ENCODE measurements at regions not wholly inside any gene's neighbourhood (a gene's known extent, or its start where the extent isn't known, plus 50 kb on each side); places are given as distances from the start of the nearest gene placed in this dataset.

- H3K4me3 Mint-ChIP-seq, result no peak overlapping the region
- no peaks in the 10 kb centered on the region for H3K4me1 Mint-ChIP-seq
- TF ChIP-seq CTCF (IDR thresholded peaks at IDR 0.05), result no peak
- Histone ChIP-seq H3K79me2 (ENCODE audit: insufficient read depth, low read length) (no peaks in the 10 kb centered on the region), H3K4me1 (ENCODE audit: control insufficient read depth in 1 of 2, insufficient read depth in 2 of 2, low read length in 2 of 2) (no peaks in the 10 kb centered on the region), H3K9ac (ENCODE audit: insufficient read depth, low read length, poor library complexity, severe bottlenecking) (no peak overlapping the region), H3K27ac (ENCODE audit: low read depth in 1 of 2, low read length in 2 of 2) (no peak overlapping the region), H4K20me1 (ENCODE audit: insufficient read depth, low read length) (no peaks in the 10 kb centered on the region), H2AFZ (ENCODE audit: insufficient read depth, low read depth, low read length, poor library complexity, severe bottlenecking) (no peak overlapping the region), H3K36me3 (replicated peaks in 1 of 2; ENCODE audit: control insufficient read depth in 1 of 2, insufficient read depth in 2 of 2, low read length in 2 of 2) (no peaks in the 10 kb centered on the region), H3K9me3 (replicated peaks in 1 of 2; ENCODE audit: control insufficient read depth in 1 of 2, insufficient read depth in 1 of 2, low read length in 2 of 2) (no peaks in the 10 kb centered on the region), H3K27me3 (ENCODE audit: control insufficient read depth in 2 of 2, insufficient read depth in 2 of 2, low read length in 2 of 2) (no peaks in the 10 kb centered on the region), H3K4me2 (replicated peaks; ENCODE audit: extremely low read depth, low read length, poor library complexity, severe bottlenecking) (no peak overlapping the region), H3K4me3 (replicated peaks in 1 of 3; ENCODE audit: low read depth in 2 of 3, low read length in 3 of 3) (no peak overlapping the region)
- H3K36me3 Mint-ChIP-seq, result no peaks in the 10 kb centered on the region
- no peak overlapping the region for H3K27ac Mint-ChIP-seq
- intact Hi-C loops (cut with micrococcal nuclease), result no loop called here
- DNase-seq, result no peak
- peaks cover 2 to 7% (median 3%) of the 10 kb centered on the region in 3 donors for H3K27me3 Mint-ChIP-seq (ENCODE audit: low read depth in 3 of 3)
- H3K9me3 Mint-ChIP-seq, result peaks cover 0 to 6% (median 2%) of the 10 kb centered on the region in 7 donors
- WGBS (ENCODE audit: insufficient coverage), result 0% methylated on average over 1 of the region's 2 CpGs
Measured at GRCh38 chr4:55020131-55020530, 105.3 kb downstream of the KDR start.

GRCh38 chr4:55018978-55019377 is 106.4 kb downstream of the KDR start:
- Mint-ChIP-seq H3K9me3 (peaks cover 0 to 6% (median 2%) of the 10 kb centered on the region in 7 donors), H3K4me1 (no peaks in the 10 kb centered on the region), H3K27ac (no peak overlapping the region), H3K27me3 (ENCODE audit: low read depth in 3 of 3) (peaks cover under 1 to 7% (median 3%) of the 10 kb centered on the region in 3 donors), H3K36me3 (no peaks in the 10 kb centered on the region), H3K4me3 (no peak overlapping the region)
- WGBS (ENCODE audit: insufficient coverage), result 33% methylated on average over 1 of the region's 2 CpGs
- Histone ChIP-seq H3K9me3 (replicated peaks in 1 of 2; ENCODE audit: control insufficient read depth in 1 of 2, insufficient read depth in 1 of 2, low read length in 2 of 2) (no peaks in the 10 kb centered on the region), H3K4me1 (ENCODE audit: control insufficient read depth in 1 of 2, insufficient read depth in 2 of 2, low read length in 2 of 2) (no peaks in the 10 kb centered on the region), H2AFZ (ENCODE audit: insufficient read depth, low read depth, low read length, poor library complexity, severe bottlenecking) (no peak overlapping the region), H3K36me3 (replicated peaks in 1 of 2; ENCODE audit: control insufficient read depth in 1 of 2, insufficient read depth in 2 of 2, low read length in 2 of 2) (no peaks in the 10 kb centered on the region), H3K9ac (ENCODE audit: insufficient read depth, low read length, poor library complexity, severe bottlenecking) (no peak overlapping the region), H3K27me3 (ENCODE audit: control insufficient read depth in 2 of 2, insufficient read depth in 2 of 2, low read length in 2 of 2) (no peaks in the 10 kb centered on the region), H3K79me2 (ENCODE audit: insufficient read depth, low read length) (no peaks in the 10 kb centered on the region), H3K27ac (ENCODE audit: low read depth in 1 of 2, low read length in 2 of 2) (no peak overlapping the region), H3K4me3 (replicated peaks in 1 of 3; ENCODE audit: low read depth in 2 of 3, low read length in 3 of 3) (no peak overlapping the region), H3K4me2 (replicated peaks; ENCODE audit: extremely low read depth, low read length, poor library complexity, severe bottlenecking) (no peak overlapping the region), H4K20me1 (ENCODE audit: insufficient read depth, low read length) (no peaks in the 10 kb centered on the region)
- no peak for DNase-seq
- intact Hi-C loops (cut with micrococcal nuclease), result no loop called here
- no peak for TF ChIP-seq CTCF (IDR thresholded peaks at IDR 0.05)

Measured in CD14-positive monocyte (primary cell).